Brain microvascular endothelial cell (primary cell): ENCODE measurements at regions not wholly inside any gene's neighbourhood (a gene's known extent, or its start where the extent isn't known, plus 50 kb on each side); places are given as distances from the start of the nearest gene placed in this dataset.

Source experiments
- DNase-seq: peaks from one replicate; pipeline ENCODE4 v3.0.0-alpha.2; 2020
- H3K27ac ChIP-seq: fragments of 250-450 bp; sonication (Bioruptor Pico); 2 replicates; pipeline ENCODE4 v1.5.1; 2020; ENCODE audit warnings: mild to moderate bottlenecking, moderate library complexity
- H3K27me3 ChIP-seq: fragments of 250-450 bp; sonication (Bioruptor Pico); replicated peaks from 2 replicates; pipeline ENCODE4 v1.5.1; 2020; ENCODE audit warnings: mild to moderate bottlenecking
- H3K36me3 ChIP-seq: fragments of 250-450 bp; sonication (Bioruptor Pico); replicated peaks from 2 replicates; pipeline ENCODE4 v1.5.1; 2020; ENCODE audit warnings: mild to moderate bottlenecking
- H3K4me3 ChIP-seq: 2 replicates; pipeline ENCODE4 v1.5.1; 2011; ENCODE audit warnings: low read depth, mild to moderate bottlenecking, control low read depth, low read length, moderate library complexity
- in situ Hi-C: cut with HindIII; loops from 2 replicates; pipeline ENCODE4 v1.10.0; 2017; ENCODE audit warnings: low sequenced_read_pairs, low pct_ligation_motif_present
- TF ChIP-seq, protein P1 (sequence below): IDR thresholded peaks from 2 replicates; pipeline ENCODE4 v1.5.1; 2011; ENCODE audit warnings: low read depth, mild to moderate bottlenecking, moderate library complexity, low read length, control low read depth, inconsistent platforms; ENCODE audit errors: missing control alignments

DNA sequence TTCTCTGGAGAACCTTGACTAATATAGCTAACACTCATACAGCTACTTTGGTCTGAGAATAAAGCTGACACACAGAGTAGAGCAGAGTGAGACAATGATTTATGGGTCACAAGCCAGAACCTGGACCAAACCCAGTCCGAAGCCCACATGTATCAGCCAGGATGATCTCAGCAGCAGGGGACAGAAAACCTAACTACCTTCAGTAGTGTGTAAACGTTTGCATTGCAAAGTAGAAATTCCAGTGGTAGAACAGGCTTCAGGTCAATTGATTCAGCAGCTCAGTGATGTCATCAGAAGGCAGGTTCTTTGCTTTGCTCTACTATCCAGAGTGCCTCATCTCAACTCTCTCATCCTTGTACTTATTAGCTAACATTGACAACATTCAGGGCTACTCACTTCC is 62.5 kb upstream of the PALS2 start:
- Histone ChIP-seq H3K36me3 (no peaks in the 10 kb centered on the region), H3K27me3 (no peaks in the 10 kb centered on the region), H3K27ac (no peak overlapping the region), H3K4me3 (no peak overlapping the region)
- in situ Hi-C loops, result no loop called here
- DNase-seq, result no peak
- TF ChIP-seq, protein P1, sequence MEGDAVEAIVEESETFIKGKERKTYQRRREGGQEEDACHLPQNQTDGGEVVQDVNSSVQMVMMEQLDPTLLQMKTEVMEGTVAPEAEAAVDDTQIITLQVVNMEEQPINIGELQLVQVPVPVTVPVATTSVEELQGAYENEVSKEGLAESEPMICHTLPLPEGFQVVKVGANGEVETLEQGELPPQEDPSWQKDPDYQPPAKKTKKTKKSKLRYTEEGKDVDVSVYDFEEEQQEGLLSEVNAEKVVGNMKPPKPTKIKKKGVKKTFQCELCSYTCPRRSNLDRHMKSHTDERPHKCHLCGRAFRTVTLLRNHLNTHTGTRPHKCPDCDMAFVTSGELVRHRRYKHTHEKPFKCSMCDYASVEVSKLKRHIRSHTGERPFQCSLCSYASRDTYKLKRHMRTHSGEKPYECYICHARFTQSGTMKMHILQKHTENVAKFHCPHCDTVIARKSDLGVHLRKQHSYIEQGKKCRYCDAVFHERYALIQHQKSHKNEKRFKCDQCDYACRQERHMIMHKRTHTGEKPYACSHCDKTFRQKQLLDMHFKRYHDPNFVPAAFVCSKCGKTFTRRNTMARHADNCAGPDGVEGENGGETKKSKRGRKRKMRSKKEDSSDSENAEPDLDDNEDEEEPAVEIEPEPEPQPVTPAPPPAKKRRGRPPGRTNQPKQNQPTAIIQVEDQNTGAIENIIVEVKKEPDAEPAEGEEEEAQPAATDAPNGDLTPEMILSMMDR, result no peak

DNA sequence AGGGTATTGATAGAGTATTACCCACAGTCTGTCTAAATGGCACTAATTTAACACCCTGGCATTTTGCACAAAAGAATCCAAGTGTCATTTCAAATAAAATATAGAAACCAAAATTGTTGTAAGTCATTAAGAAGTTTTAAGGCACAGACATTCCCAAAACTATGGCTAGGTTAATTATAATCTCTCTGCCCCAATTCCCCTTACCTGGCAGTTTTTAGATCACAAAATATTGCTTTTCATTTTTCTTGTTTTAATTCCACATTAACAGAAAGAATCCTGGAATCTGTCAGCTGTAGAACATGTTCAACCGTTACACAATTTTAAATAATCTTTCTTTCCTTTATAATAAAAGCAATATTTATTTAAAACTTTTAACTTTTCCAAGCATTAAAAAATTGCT is 56.1 kb upstream of the PALS2 start:
- H3K27ac ChIP-seq, result no peak overlapping the region
- in situ Hi-C loops, result no loop called here
- TF ChIP-seq, protein P1, result no peak
- H3K36me3 ChIP-seq, result no peaks in the 10 kb centered on the region
- DNase-seq, result no peak
- H3K4me3 ChIP-seq, result no peak overlapping the region
- no peaks in the 10 kb centered on the region for H3K27me3 ChIP-seq

DNA sequence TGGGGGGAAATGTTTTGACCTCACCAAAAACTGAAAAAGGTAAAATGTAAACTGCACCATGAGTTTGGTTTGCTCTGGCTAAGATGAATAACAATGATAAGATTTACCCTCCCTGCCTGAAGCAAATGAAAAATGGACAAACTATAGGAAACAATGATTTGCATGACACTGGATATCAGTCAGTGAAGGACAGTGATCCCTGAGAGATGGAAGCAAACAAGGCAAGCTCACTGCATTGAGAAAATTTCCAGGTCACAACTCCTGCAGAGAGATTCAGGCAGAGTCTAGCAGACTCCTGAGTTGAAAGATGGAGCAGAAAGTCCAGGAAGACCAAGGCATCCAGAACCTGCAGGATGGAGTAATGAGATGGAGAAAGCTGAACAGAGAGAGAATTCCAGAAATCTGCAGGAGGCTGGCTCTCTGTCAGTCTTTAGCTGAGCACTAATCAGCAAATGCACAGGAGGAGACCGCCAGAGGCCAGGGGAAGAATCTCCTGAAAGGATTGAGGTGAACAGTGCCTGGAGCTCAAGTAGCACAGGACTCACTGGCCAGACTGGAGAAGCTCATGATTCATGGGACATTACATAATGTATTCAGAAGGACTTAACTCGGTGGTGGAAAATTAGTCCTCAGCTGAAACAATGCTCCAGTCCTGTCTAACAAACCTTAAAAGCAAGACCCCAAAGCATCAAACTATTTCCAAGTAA is 51.2 kb upstream of the PALS2 start:
- Histone ChIP-seq H3K27ac (no peak overlapping the region), H3K4me3 (no peak overlapping the region), H3K27me3 (no peaks in the 10 kb centered on the region), H3K36me3 (no peaks in the 10 kb centered on the region)
- no peak for DNase-seq
- in situ Hi-C loops, result no loop called here
- TF ChIP-seq, protein P1, result no peak
